Gastrocnemius medialis (tissue), 4 donors: ENCODE measurements at regions not wholly inside any gene's neighbourhood (a gene's known extent, or its start where the extent isn't known, plus 50 kb on each side); places are given as distances from the start of the nearest gene placed in this dataset.

ENCODE experiments used
- ATAC-seq, 2 donors: fragments of 150-250 bp; one replicate each; pipeline ENCODE4 v1.9.1; 2016
- DNase-seq, 2 donors: peaks; one replicate each; pipeline ENCODE4 v3.0.0-alpha.2; 2019
- H3K27ac ChIP-seq, 4 donors: fragments of 200-600 bp; sonication (generic); 1 replicate in 1 of 4; 2 replicates in 3 of 4; pipeline ENCODE4 v1.5.1; 2016 to 2018; ENCODE audit warnings: mild to moderate bottlenecking in 2 of 4, moderate library complexity in 1 of 4
- H3K27me3 ChIP-seq, 3 donors: fragments of 200-600 bp; sonication (generic) in 2 of 3; 1 replicate in 1 of 3; 2 replicates in 2 of 3; pipeline versions ENCODE4 v1.5.1 to v1.6.0; 2016 to 2019; ENCODE audit warnings: mild to moderate bottlenecking in 1 of 3, moderate library complexity in 1 of 3
- H3K36me3 ChIP-seq, 2 donors: fragments of 200-600 bp; sonication (generic) in 1 of 2; one replicate each; pipeline ENCODE4 v1.5.1; 2017 to 2018
- H3K4me1 ChIP-seq, 2 donors: fragments of 200-600 bp; sonication (generic) in 1 of 2; one replicate each; pipeline ENCODE4 v1.5.1; 2016 to 2017; ENCODE audit warnings: mild to moderate bottlenecking in 2 of 2
- H3K4me3 ChIP-seq, 4 donors: fragments of 200-600 bp; sonication (generic) in 3 of 4; 1 replicate in 1 of 4; 2 replicates in 3 of 4; pipeline ENCODE4 v1.5.1; 2016 to 2019; ENCODE audit warnings: mild to moderate bottlenecking in 2 of 4
- H3K9me3 ChIP-seq, 3 donors: fragments of 200-600 bp; sonication (generic) in 2 of 3; 1 replicate in 1 of 3; 2 replicates in 2 of 3; pipeline ENCODE4 v1.5.1; 2016 to 2019
- POLR2A ChIP-seq, 2 donors: fragments of 450-650 bp; IDR thresholded peaks; one replicate each; pipeline ENCODE4 v1.6.1; 2017; ENCODE audit warnings: antibody characterized with exemption in 2 of 2, mild to moderate bottlenecking in 2 of 2, moderate library complexity in 2 of 2
- in situ Hi-C, 4 donors: fragments of 200-750 bp; cut with MboI; loops; one replicate each; pipeline versions ENCODE4 v1.15.0 to v1.8.0; 2017; ENCODE audit warnings: low sequenced_read_pairs in 4 of 4
- intact Hi-C: fragments of 100-400 bp; cut with DNase I; formaldehyde crosslinking; loops from one replicate; pipeline ENCODE4 v1.15.1; 2023; ENCODE audit warnings: low total_unique reads
- TF ChIP-seq, protein P1 (sequence below), 5 experiments: fragments of 450-650 bp in 3 of 5; fragments of 200-600 bp in 2 of 5; sonication (generic) in 2 of 5; IDR thresholded peaks in 4 of 5; conservative IDR thresholded peaks in 1 of 5; 1 replicate in 4 of 5; 2 replicates in 1 of 5; pipeline ENCODE4 v1.5.1; 2016 to 2019; ENCODE audit warnings: antibody characterized with exemption in 5 of 5, mild to moderate bottlenecking in 3 of 5, moderate library complexity in 3 of 5

DNA sequence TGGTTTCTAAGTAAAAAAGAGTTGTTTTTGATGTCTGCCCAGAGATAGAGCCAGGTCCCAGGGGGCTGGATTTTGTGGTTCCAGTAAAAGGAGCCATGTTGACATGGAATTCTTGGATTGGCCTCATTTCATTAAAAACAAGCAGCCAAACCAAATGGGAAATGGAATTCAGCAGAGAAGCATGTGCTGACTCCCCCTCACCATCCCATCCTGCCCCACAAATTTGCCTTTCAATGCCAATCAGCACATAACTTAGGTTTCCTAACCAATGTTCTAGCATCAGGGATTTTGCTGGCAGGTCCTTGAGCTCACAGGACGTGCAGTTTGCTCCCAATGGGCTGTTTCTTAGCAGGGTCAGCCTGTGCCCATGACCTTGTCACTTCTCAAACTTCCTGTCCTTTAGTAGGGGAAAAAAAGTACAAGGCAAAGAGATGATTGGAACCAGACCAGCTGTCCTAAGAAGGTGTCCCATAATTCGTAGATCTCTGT, 101.5 kb upstream of the GADD45A start:
- Histone ChIP-seq H3K9me3 (no peaks in the 10 kb centered on the region), H3K36me3 (no peaks in the 10 kb centered on the region), H3K4me3 (no peak overlapping the region), H3K4me1 (peaks cover 6 to 42% of the 10 kb centered on the region in 2 donors), H3K27ac (peak overlapping the region in 2 of 4 donors; percentile 2 to 29), H3K27me3 (no peaks in the 10 kb centered on the region)
- in situ Hi-C loops (no loop called here), intact Hi-C loops (no loop called here)
- TF ChIP-seq, protein P1, sequence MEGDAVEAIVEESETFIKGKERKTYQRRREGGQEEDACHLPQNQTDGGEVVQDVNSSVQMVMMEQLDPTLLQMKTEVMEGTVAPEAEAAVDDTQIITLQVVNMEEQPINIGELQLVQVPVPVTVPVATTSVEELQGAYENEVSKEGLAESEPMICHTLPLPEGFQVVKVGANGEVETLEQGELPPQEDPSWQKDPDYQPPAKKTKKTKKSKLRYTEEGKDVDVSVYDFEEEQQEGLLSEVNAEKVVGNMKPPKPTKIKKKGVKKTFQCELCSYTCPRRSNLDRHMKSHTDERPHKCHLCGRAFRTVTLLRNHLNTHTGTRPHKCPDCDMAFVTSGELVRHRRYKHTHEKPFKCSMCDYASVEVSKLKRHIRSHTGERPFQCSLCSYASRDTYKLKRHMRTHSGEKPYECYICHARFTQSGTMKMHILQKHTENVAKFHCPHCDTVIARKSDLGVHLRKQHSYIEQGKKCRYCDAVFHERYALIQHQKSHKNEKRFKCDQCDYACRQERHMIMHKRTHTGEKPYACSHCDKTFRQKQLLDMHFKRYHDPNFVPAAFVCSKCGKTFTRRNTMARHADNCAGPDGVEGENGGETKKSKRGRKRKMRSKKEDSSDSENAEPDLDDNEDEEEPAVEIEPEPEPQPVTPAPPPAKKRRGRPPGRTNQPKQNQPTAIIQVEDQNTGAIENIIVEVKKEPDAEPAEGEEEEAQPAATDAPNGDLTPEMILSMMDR (IDR thresholded peaks at IDR 0.05 in 4 of 5, conservative IDR thresholded peaks at IDR 0.05 in 1 of 5), result no peak
- no peak for TF ChIP-seq POLR2A (IDR thresholded peaks at IDR 0.05)
- ATAC-seq (no peak), DNase-seq (no peak)

GRCh38 chr1:67584938-67585337, 100.1 kb upstream of the GADD45A start:
- intact Hi-C loops, result no loop called here
- Histone ChIP-seq H3K4me1 (peaks cover 10 to 39% of the 10 kb centered on the region in 2 donors), H3K27me3 (no peaks in the 10 kb centered on the region), H3K4me3 (no peak overlapping the region), H3K27ac (peak overlapping the region in 1 of 4 donors; percentile 24), H3K9me3 (no peaks in the 10 kb centered on the region), H3K36me3 (no peaks in the 10 kb centered on the region)
- in situ Hi-C loops, result no loop called here
- ATAC-seq, result no peak
- DNase-seq, result no peak
- TF ChIP-seq, protein P1 (IDR thresholded peaks at IDR 0.05 in 4 of 5, conservative IDR thresholded peaks at IDR 0.05 in 1 of 5), result no peak
- no peak for TF ChIP-seq POLR2A (IDR thresholded peaks at IDR 0.05)

GRCh38 chr1:67586596-67586995, 98.4 kb upstream of the GADD45A start:
- peak in 1 of 2 donors; percentile 37 for ATAC-seq
- in situ Hi-C loops, result no loop called here
- Histone ChIP-seq H3K27ac (peak overlapping the region in 1 of 4 donors; percentile 21), H3K4me1 (peaks cover 14 to 33% of the 10 kb centered on the region in 2 donors), H3K9me3 (no peaks in the 10 kb centered on the region), H3K4me3 (no peak overlapping the region), H3K27me3 (no peaks in the 10 kb centered on the region), H3K36me3 (no peaks in the 10 kb centered on the region)
- intact Hi-C loops, result no loop called here
- no peak for DNase-seq
- no peak for TF ChIP-seq POLR2A (IDR thresholded peaks at IDR 0.05)
- TF ChIP-seq, protein P1 (IDR thresholded peaks at IDR 0.05 in 4 of 5, conservative IDR thresholded peaks at IDR 0.05 in 1 of 5), result no peak

- intact Hi-C loops, result no loop called here
Observed at GRCh38 chr1:67588178-67588855, 96.7 kb upstream of the GADD45A start.

More at GRCh38 chr1:67588178-67588855, 96.7 kb upstream of the GADD45A start:
- TF ChIP-seq POLR2A (IDR thresholded peaks at IDR 0.05), result no peak
- TF ChIP-seq, protein P1 (IDR thresholded peaks at IDR 0.05 in 4 of 5, conservative IDR thresholded peaks at IDR 0.05 in 1 of 5), result no peak
- peaks cover 14 to 32% of the 10 kb centered on the region in 2 donors for H3K4me1 ChIP-seq
- ATAC-seq (peak in 1 of 2 donors; percentile 39), DNase-seq (no peak)
- no peak overlapping the region for H3K4me3 ChIP-seq
- no peaks in the 10 kb centered on the region for H3K9me3 ChIP-seq
- no peaks in the 10 kb centered on the region for H3K36me3 ChIP-seq
- H3K27me3 ChIP-seq, result no peaks in the 10 kb centered on the region
- in situ Hi-C loops, result no loop called here
- peak overlapping the region; percentile 14 to 60 (median 30) for H3K27ac ChIP-seq
